Stimulated activated CD4-positive, alpha-beta T cell treated with anti-CD3 and anti-CD28 coated beads, Interleukin-2, amount 100 ng/mL, for 24 hours (primary cell): ENCODE measurements at regions not wholly inside any gene's neighbourhood (a gene's known extent, or its start where the extent isn't known, plus 50 kb on each side); places are given as distances from the start of the nearest gene placed in this dataset.

Experiments
- DNase-seq, 2 donors: peaks; one replicate each; pipeline ENCODE4 v3.0.0-alpha.2; 2020

DNA sequence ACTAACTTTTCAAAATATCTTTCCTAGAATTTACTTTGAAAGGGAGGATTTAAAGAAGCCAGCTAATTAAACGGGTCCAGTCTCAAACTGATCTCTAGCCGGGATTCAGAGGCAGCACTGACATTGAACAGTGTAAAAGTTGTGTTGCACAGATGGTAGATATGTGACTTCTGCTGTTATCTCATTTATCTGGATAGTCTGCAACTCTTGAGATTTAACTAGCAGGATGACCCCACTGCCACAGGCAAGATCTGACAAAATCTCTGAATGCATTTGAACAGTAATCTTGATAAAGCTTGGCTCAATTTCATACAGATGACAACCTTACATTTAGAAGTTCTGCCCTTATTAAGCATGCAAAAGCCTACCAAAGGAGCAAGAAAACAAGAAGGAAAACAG, 138.0 kb upstream of the CPNE8 start:
- DNase-seq = no peak

- no peak for DNase-seq
Measured at GRCh38 chr12:39040275-39040674, 134.9 kb upstream of the CPNE8 start.

DNA sequence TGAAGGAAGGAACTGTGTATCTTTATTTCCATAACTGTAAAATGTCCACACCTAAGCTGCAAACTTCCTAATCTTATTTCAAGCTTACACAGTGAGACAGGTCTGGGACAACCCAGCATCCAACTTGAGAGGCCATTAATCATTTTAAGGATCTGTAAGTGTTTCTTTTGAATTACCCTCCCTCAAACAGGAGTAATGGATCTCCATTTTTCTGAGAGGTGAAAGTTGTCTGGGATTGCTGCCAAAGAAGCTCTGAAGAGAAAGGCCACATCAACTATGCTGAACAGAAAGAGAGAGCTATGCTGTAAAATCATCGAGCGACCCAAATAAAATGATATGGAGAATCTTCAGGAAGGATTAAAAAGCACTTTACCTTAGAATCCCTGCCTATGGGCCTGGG, 131.7 kb upstream of the CPNE8 start:
- DNase-seq = no peak

- DNase-seq = no peak
Measured at GRCh38 chr12:39036105-39036504, 130.7 kb upstream of the CPNE8 start.

DNA sequence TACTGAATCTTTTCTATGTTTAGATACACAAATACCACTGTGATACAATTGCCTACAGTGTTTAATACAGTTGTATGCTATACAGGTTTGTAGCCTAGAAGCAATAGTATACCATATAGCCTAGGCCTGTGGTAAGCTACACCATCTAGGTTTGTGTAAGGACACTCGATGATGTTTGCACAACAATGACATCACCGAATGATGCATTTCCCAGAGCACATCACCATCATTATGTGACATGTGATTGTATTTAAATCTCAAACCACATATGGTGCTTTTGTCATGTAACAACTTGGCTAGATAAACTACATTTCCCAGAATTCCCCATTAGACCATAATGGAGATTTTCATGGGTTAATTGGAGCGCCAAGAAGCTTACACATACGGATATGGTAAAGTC, 128.4 kb upstream of the CPNE8 start:
- DNase-seq = no peak

- DNase-seq = no peak
Measured at GRCh38 chr12:39032448-39032847, 127.1 kb upstream of the CPNE8 start.

DNA sequence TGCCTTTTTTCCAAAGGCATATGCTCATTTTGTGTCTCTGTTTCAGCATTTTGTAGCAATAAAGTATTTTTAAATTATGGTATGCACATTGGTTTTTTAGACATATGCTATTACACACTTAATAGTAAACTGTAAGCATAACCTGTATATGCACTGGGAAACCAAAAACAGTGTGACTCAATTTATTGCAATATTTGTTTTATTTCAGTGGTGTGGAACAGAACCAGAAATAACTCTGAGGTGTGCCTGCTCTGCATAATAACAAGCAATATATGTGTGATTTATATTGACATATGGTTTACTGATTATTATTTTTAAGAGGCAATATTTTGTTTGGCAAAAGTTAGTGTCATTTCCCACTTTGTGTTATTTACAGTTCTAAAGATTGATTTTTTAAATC, 126.6 kb upstream of the CPNE8 start:
- no peak for DNase-seq

GRCh38 chr12:39028382-39028781, 123.0 kb upstream of the CPNE8 start:
- DNase-seq = no peak

DNA sequence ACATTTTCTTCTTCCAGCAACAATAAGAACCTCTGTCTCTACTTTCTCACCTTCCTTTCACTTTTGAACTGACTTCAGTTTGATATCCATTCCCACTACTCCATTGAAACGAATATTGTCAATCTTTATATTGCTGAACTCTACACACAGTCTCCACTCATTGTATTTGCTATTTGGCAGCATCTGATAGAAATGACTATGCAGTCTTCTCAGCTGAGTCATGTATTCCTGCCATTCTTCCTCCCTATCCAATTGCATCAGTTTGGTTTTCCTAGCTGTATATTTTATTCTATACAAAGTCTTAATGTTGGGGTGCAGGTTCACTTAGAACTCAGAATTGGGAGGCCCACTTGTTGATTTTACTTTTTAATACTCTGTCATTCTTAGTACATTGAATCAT, 107.5 kb upstream of the CPNE8 start:
- DNase-seq = no peak

DNA sequence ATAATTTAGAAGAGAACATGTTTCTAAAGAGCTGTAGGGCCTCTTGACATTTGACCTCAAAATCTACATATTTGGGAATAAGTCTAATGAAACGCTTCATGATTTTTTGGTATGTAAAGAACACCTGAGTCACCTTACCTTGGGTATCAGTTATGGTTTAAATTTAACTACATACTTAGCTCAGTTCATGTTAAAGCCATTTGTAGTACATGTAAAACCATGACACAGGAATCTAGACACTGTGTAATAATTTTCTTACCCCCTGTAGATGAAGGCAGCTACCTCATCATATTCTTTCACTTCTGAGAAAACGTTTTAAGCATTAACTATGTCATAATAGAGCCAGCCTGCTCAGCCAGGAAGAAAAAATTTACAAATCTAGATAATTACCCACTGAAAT, 105.8 kb upstream of the CPNE8 start:
- no peak for DNase-seq

DNA sequence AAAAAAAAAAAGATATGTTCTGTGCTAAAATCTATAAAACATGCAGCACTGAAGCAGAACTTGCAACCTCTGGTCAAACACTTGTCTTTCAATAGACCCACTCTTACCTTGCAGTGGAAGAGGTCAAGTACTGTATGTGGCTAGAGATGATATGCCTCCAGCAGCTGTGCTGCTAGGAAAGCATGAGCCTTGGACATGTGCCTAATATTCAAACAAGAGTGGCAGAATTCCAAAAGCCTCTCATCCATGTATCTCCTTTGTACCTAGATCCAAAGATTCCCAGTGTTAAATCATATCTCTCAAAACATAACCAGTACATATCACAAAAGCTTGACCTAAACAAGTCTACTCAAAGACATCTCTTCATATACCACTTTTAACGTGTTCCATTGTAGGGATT, 105.0 kb upstream of the CPNE8 start:
- no peak for DNase-seq

DNA sequence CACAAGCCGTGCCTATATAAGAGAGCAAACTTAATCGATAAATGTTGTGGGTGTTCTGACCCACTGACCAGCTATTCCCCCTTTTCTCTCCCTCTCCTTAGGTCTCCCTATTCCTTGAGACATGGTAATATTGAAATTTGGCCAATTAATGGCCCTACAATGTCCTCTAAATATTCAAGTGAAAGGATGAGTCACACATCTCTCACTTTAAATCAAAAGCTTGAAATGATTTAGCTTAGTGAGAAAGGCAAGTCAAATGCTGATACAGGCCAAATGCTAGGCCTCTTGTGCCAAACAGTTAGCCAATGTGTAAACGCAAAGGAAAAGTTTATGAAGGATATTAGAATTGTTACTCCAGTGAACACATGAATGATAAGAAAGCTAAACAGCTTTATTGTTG, 102.2 kb upstream of the CPNE8 start:
- DNase-seq = no peak

DNA sequence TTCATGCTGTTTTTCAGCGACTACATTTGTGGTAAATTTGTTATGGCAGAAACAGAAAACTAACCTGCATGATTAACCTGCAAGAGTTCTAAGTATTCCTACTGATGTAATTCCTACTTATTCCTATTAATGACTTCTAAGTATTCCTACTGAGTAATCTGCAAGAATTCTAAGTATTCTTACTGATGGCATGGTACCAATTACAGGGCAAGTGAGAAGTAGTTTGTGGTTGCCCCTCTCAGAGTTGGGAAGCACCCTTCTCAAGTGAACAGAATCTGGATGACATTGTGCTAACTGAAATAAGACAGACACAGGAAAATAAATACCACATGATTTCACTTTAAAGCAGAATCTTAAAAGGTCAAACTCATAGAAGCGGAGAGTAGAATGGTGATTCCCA, 100.9 kb upstream of the CPNE8 start:
- DNase-seq = no peak

GRCh38 chr12:39005671-39006070, 100.3 kb upstream of the CPNE8 start:
- DNase-seq = no peak

GRCh38 chr12:39003541-39004155, 98.3 kb upstream of the CPNE8 start:
- no peak for DNase-seq

- no peak for DNase-seq
Measured at GRCh38 chr12:39000370-39000769, 95.0 kb upstream of the CPNE8 start.

GRCh38 chr12:38998887-38999482, 93.6 kb upstream of the CPNE8 start:
- no peak for DNase-seq

GRCh38 chr12:38995249-38995648, 89.9 kb upstream of the CPNE8 start:
- DNase-seq = no peak

- no peak for DNase-seq
Measured at GRCh38 chr12:38985961-38986360, 80.6 kb upstream of the CPNE8 start.

DNA sequence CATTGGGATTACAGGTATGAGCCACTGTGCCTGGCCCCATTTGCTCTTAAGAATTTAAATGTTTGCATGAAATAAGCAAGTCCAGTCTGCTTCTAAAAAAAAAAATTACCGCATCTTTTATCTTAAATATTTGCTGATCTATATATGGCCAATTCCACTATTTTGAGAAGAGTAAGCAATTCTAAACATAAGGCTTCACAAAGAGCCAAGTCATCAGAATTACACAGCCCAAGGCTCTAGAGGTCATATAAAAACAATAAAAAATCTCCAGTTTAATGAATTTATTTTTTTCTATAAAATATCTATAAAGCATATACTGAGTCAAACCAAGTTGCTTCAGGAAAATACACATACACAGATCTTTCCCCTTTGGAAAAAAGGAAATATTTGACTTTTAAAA, 79.0 kb upstream of the CPNE8 start:
- no peak for DNase-seq

- DNase-seq = no peak
Measured at GRCh38 chr12:38983117-38983571, 77.8 kb upstream of the CPNE8 start.

GRCh38 chr12:38977132-38977531, 71.7 kb upstream of the CPNE8 start:
- DNase-seq = no peak

GRCh38 chr12:38969706-38970105, 64.3 kb upstream of the CPNE8 start:
- DNase-seq = no peak

DNA sequence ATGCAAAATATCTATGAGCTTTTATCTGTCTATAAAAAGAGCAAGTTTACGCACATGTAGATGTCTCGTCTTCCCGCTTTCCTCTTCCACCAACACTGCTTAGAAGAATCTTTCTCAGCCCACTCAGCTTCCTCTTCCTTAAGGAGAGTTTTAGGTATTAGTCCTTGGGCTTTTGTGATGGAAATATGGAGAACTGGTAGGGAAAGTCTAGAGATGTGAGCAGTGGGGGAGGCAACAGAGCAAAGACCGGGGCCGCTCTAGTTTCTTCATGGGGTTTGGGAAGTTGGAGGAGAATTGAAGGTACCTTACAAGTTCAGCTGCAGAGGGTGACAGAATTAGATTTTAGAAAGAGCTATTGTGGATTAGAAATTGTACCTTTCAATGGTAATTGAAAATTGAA, 56.3 kb upstream of the CPNE8 start:
- DNase-seq = no peak

DNA sequence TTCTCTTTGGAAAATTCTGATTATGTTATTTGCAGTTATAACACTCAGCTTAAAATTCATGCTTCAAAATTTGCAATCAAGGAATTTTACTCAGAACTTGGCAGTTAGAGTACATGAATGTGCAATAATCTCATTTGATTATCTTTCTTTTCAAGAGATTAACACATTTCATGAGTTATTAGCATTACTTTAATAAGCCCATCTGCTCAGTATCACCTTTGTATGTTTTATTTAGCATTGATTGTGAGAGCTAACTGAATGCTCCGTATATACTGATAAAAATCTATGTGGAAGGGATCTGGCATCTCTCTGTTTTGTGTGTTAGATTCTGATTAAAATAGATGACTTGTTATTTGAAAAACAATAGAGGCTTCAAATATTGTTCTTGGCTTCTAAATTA, 55.6 kb upstream of the CPNE8 start:
- DNase-seq = no peak
